ENCODE measurements at regions not wholly inside any gene's neighbourhood (a gene's known extent, or its start where the extent isn't known, plus 50 kb on each side); places are given as distances from the start of the nearest gene placed in this dataset.
A peak's percentile ranks its signal among the peaks of the same experiment; 100 is the strongest.

DNA sequence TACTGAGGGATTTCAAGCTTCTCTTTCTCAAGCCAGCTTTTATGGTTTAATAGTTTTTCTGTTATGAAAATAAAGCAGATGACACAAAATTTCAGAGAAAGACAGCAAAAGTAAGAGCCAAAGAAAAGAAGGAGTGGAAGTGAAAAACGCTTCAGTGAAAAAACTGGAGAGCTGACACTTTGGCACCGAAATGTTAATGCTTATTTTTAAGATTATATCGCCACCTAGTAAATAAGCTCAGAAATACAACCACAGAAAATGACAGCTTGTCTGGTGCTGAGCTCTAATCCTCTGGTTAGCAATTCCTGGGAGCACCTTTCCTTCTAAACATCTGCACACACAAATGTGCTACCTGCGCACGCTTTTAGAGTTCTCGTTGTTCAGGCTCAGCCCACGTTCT is 101.6 kb downstream of the ZPLD1 start:
- intact Hi-C loops (cut with DNase I, micrococcal nuclease), result loop anchor here in 1 of 2 donors (5.0 to 10.0 kb wide), 2 partner anchors 309 to 732 kb away; no protein-coding TSS in a partner anchor

DNA sequence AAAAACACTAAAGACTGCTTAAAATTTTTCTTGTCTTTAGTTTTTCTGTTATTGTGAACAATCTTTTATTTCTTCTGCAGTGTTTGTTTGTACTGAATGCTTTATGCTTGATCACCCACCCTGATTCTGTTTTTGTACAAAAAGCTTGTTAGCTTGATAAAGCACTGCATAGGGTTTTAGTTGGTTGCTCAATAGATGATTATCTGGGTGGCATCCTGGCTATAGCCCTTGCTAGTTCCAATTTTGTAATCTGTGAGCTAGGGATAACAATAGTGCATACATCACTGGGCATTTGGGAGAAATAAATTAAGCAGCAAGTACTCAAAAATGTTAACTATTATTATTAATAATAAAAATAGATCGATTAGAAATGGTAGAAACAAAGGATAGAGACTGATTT is 102.3 kb downstream of the ZPLD1 start:
- no peak overlapping the region for H3K4me3 ChIP-seq
- ATAC-seq (no peak), DNase-seq (no peak)
- intact Hi-C loops (cut with DNase I, micrococcal nuclease), result loop anchor here in 1 of 2 donors (5.0 to 10.0 kb wide), 2 partner anchors 310 to 732 kb away; no protein-coding TSS in a partner anchor
- no peak for TF ChIP-seq CTCF (IDR thresholded peaks at IDR 0.05)
- no peaks in the 10 kb centered on the region for H3K4me1 ChIP-seq (ENCODE audit: low read depth)
- no peaks in the 10 kb centered on the region for H3K36me3 ChIP-seq (ENCODE audit: low read depth)
- no peaks in the 10 kb centered on the region for H3K9me3 ChIP-seq

More for the DNA sequence above, 101.6 kb downstream of the ZPLD1 start:
- Histone ChIP-seq H3K9me3 (no peaks in the 10 kb centered on the region), H3K36me3 (ENCODE audit: low read depth) (no peaks in the 10 kb centered on the region), H3K4me1 (ENCODE audit: low read depth) (no peaks in the 10 kb centered on the region), H3K4me3 (no peak overlapping the region)
- no peak for TF ChIP-seq CTCF (IDR thresholded peaks at IDR 0.05)
- no peak for DNase-seq
- ATAC-seq, result peak; percentile 45

DNA sequence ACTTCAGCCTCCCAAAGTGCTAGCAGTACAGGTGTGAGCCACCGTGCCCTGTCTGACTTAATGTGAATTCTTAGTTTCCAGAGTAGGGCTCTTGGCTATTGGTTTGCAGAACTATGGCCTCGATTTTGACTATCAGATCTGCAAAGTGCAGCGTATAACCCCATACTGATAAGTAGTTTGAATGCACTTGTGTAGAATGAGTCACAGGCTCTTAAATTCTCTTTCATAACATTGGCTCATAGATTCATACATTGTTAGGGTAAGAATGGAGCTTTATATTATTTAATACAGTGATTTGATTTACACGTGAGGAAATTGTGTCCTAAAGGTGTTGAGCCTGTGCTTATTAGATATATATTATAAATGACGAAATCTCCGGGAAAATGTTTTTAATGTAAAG is 109.9 kb downstream of the ZPLD1 start:
- no peaks in the 10 kb centered on the region for H3K4me1 ChIP-seq (ENCODE audit: low read depth)
- H3K9me3 ChIP-seq, result no peaks in the 10 kb centered on the region
- intact Hi-C loops (cut with DNase I, micrococcal nuclease), result no loop called here
- ATAC-seq, result no peak
- H3K4me3 ChIP-seq, result no peak overlapping the region
- no peak for TF ChIP-seq CTCF (IDR thresholded peaks at IDR 0.05)
- DNase-seq, result no peak
- no peaks in the 10 kb centered on the region for H3K36me3 ChIP-seq (ENCODE audit: low read depth)

- Histone ChIP-seq H3K4me3 (no peak overlapping the region), H3K36me3 (ENCODE audit: low read depth) (no peaks in the 10 kb centered on the region), H3K4me1 (ENCODE audit: low read depth) (no peaks in the 10 kb centered on the region), H3K9me3 (no peaks in the 10 kb centered on the region)
- TF ChIP-seq CTCF (IDR thresholded peaks at IDR 0.05), result no peak
- DNase-seq, result no peak
- ATAC-seq, result no peak
- intact Hi-C loops (cut with DNase I, micrococcal nuclease), result no loop called here
Measured at GRCh38 chr3:102545276-102545675, 110.5 kb downstream of the ZPLD1 start.

- no peak for TF ChIP-seq CTCF (IDR thresholded peaks at IDR 0.05)
- Histone ChIP-seq H3K9me3 (no peaks in the 10 kb centered on the region), H3K4me3 (no peak overlapping the region), H3K36me3 (ENCODE audit: low read depth) (no peaks in the 10 kb centered on the region), H3K4me1 (ENCODE audit: low read depth) (no peaks in the 10 kb centered on the region)
- ATAC-seq (no peak), DNase-seq (no peak)
- intact Hi-C loops (cut with DNase I, micrococcal nuclease), result no loop called here
Measured at GRCh38 chr3:102553876-102554275, 119.1 kb downstream of the ZPLD1 start.

- Histone ChIP-seq H3K36me3 (ENCODE audit: low read depth) (no peaks in the 10 kb centered on the region), H3K4me3 (no peak overlapping the region), H3K4me1 (ENCODE audit: low read depth) (no peaks in the 10 kb centered on the region), H3K9me3 (no peaks in the 10 kb centered on the region)
- no peak for TF ChIP-seq CTCF (IDR thresholded peaks at IDR 0.05)
- intact Hi-C loops (cut with DNase I, micrococcal nuclease), result no loop called here
- DNase-seq (no peak), ATAC-seq (no peak)
Measured at GRCh38 chr3:102570511-102570910, 135.7 kb downstream of the ZPLD1 start.
